Stimulated activated naive CD4-positive, alpha-beta T cell (primary cell): ENCODE measurements at regions not wholly inside any gene's neighbourhood (a gene's known extent, or its start where the extent isn't known, plus 50 kb on each side); places are given as distances from the start of the nearest gene placed in this dataset.

Experiments used
- DNase-seq, 6 experiments: peaks; one replicate each; lab custom pipeline; 2025; lab: John Stamatoyannopoulos, UW

GRCh38 chr9:103789686-103790085, 304.4 kb upstream of the SMC2 start:
- no peak for DNase-seq

GRCh38 chr9:103798620-103799019, 295.5 kb upstream of the SMC2 start:
- no peak for DNase-seq

GRCh38 chr9:103799959-103800358, 294.1 kb upstream of the SMC2 start:
- no peak for DNase-seq

GRCh38 chr9:103802068-103802467, 292.0 kb upstream of the SMC2 start:
- no peak for DNase-seq

DNA sequence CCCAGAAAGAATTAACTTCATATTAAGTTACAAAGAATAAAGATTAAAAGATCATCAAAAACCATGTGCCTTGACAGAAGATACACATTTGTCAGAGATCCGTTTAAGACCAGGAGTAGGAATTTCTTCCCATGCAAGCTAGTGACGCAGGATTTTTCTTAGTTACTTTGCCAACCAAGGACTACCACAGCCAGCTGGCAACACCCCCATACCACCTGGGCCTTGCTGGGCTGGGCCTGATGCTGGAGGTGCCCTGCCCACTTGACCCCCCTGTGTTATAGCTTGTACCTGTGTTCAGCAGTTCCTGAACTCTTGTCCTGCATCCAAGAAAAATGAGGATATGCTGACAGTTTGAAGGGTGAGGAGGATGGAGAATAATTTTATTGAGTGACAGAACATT, 290.9 kb upstream of the SMC2 start:
- DNase-seq = no peak

DNA sequence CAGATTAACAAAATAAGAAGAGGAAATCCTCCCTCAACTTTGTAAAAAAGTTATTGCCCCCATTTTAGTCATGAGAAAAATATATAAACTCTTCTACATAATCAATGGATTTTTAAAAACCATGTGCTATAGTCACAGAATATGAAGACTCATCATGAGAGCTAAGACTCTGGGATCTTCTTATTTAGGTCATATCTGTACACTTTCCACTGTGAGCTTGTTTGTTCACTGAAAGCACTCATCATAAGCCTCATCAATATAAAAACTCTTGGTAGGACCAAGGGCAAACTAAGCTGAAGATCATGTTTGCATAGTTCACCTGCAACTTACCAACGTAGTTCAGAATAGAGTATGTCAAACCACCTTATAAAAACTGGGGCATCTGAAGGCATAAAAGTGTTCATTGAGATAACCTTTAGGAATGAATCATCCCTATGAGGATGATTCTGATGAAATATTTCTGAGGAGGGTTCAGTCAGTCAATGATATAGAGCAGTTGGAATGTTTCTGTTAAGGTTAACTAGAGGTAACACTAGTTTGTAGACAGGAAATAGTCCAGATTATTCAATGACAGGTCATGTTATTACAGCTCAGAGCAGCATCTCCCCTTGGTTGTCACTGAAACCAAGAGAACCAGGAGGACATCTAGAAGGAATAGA, 289.9 kb upstream of the SMC2 start:
- no peak for DNase-seq

GRCh38 chr9:103809745-103810144, 284.4 kb upstream of the SMC2 start:
- no peak for DNase-seq

GRCh38 chr9:103811462-103811861, 282.6 kb upstream of the SMC2 start:
- no peak for DNase-seq

DNA sequence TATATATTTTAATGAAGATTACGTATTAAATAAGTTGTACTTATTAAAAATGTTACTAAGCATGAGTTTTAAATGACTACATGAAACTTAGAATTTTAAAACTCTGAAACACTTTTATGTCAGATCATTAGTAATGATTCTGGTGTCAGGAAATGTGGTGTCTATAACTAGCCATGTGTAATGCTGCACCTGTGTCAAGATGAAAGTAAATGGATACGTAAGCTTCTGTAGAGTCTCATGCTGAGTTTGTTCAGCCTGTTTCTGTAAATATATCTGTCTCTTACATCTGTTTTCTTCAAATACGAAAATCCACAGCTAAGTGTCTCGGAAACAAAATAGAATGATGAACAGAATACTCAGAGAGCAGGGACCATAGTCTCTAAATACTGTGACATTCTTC, 278.0 kb upstream of the SMC2 start:
- DNase-seq = no peak

DNA sequence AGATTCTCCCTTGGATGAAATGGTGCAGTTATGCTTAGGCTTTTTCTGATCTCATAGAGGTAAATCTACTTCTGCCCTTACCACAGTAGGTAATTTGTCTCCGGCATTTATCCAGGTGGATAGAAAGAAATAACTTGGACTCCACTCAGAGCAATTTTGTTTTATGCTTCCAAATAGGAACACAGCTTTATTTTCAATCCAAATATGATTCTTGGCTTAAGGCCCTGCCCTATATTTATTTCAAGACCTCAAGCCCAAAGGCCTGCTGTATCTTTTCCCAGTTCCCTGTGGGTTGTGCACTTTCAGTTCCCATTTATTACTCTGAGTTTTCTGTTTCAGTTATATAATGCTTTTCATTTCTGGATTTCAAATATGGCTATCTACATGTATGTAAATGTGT, 274.2 kb upstream of the SMC2 start:
- DNase-seq = no peak

DNA sequence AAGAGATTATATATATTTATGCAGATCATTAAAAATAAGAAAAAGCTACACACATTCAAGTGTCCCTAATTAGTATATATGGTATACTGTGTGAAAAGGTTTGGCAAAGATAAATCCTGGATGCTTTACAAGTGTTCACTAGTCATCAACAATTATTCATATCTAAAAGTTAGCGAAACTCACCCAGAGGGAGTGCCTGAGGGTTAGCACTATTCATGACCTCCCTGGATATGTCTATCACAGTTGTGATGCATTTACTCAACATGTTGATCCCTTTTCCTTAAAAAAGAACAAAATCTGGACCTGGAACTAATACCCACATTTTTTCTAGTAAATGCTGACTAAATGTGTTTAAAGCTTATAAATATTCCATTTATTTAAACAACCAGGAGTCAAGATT, 273.0 kb upstream of the SMC2 start:
- no peak for DNase-seq

- DNase-seq = no peak
These were observed 256.2 kb upstream of the SMC2 start for GRCh38 chr9:103837940-103838339.

DNA sequence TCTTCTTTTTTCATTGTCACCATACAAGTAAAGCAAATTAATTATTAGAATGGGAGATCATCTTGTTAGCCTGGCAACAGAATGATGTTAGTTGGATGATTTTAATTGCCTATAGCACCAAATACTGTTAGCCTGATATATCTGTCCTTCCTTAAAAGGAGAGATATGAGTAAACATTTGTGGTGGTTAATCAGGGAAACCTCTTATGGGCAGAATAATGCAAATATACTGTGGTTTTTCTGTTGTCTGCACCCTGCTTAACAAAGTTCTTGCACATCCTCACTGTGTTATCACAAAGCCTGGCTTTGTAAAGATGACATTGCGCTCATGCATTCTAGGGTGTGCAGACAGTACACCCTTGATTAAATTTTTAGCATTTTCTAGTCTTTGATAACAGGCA, 254.9 kb upstream of the SMC2 start:
- DNase-seq = no peak

- no peak for DNase-seq
These were observed 226.2 kb upstream of the SMC2 start for GRCh38 chr9:103867886-103868285.

GRCh38 chr9:103872811-103873210, 221.3 kb upstream of the SMC2 start:
- no peak for DNase-seq

DNA sequence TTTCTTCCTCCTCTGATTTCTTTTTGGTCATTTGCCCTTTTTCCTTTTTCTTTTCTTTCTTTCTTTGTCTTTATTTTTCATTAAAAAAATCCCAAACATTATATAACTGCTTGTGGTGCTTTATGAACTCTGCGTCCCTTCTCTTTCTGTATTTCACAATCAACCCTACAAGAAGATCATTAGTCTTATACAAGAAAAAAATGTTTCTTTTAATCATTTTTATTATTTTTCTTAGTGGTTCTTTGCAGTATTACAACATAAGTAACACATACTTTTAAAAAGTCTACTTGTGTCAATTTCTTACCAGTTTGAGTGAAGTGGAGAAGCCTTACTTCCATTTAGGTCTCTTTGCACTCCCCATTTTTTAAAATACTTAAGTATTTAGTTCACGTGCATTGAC, 212.7 kb upstream of the SMC2 start:
- no peak for DNase-seq

GRCh38 chr9:103889989-103890388, 204.1 kb upstream of the SMC2 start:
- no peak for DNase-seq

- no peak for DNase-seq
These were observed 199.9 kb upstream of the SMC2 start for GRCh38 chr9:103894184-103894583.

- no peak for DNase-seq
These were observed 195.6 kb upstream of the SMC2 start for GRCh38 chr9:103898550-103898949.

DNA sequence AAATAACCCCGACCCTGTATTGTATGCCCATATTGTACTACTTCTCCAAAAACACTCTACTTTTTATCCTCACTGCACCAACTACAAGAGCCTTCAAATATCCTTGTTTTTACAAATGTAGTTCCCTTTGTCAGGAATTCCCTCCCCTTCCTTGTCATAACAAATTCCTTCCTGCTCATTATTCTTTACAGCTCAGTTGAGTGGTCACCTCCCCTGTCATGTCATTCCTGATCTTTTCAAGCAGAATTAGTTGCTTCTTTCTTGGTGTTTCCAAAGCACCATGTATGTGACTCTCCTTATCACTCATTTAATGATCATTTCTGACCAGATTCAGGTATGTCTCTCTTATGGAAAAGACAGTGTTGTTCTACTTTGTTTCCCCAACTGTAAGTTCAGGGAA, 194.2 kb upstream of the SMC2 start:
- DNase-seq = no peak

DNA sequence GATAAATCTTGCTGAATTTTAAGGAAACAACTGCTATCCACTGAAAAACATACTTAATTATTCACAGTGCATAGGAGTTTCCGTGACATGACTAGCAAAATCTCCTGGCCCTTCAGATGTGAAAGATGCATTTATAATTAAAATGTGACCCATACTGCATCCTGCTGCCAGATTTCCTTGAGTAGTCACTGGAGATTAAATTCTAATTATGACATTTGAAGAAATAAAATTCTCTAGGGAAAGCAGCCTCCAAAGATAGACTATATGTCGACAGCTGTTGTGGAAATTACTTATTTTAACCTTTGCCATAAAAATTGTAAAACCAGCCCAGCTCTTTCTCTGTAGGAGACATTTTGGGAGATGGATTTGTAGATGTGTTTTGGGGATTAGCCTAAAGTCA, 193.6 kb upstream of the SMC2 start:
- no peak for DNase-seq

GRCh38 chr9:103902263-103902662, 191.8 kb upstream of the SMC2 start:
- no peak for DNase-seq

DNA sequence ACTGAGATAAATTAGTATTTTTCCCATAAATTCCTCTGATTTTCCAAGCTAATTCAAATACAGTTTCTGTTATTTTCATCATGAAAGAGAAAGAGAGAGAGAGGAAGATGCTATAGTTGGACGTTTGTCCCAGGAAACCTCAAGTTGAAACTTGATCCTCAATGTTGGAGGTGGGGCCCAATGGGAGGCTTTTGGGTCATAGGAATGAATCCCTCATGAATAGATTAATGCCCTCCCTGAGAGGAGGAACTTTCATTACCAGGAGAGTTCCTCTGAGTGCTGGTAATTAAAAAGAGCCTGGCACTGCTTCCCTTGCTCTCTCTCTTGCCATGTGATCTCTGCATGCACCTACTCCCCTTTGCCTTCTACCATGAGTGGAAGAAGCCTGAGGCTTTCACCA, 189.9 kb upstream of the SMC2 start:
- no peak for DNase-seq

GRCh38 chr9:103913899-103914298, 180.2 kb upstream of the SMC2 start:
- DNase-seq = no peak
